Ascending aorta (tissue), 2 donors: ENCODE measurements at regions not wholly inside any gene's neighbourhood (a gene's known extent, or its start where the extent isn't known, plus 50 kb on each side); places are given as distances from the start of the nearest gene placed in this dataset.
A peak's percentile ranks its signal among the peaks of the same experiment; 100 is the strongest.
"Not testable (repeated sequence)": the region's sequence is repeated elsewhere in the genome, so short reads cannot be mapped to it uniquely, and the experiment has no call there.

Source experiments
- DNase-seq, 2 donors: peaks; one replicate each; pipeline ENCODE4 v3.0.0-alpha.2; 2019; ENCODE audit warnings: low spot score in 2 of 2
- H3K27ac ChIP-seq, 2 donors: fragments of 200-600 bp; sonication (generic); one replicate each; pipeline ENCODE4 v1.5.1; 2016 to 2017; ENCODE audit warnings: mild to moderate bottlenecking in 1 of 2
- H3K27me3 ChIP-seq: fragments of 200-600 bp; sonication (generic); one replicate; pipeline ENCODE4 v1.5.1; 2017
- H3K36me3 ChIP-seq, 2 donors: fragments of 200-600 bp; sonication (generic); one replicate each; pipeline ENCODE4 v1.5.1; 2016
- H3K4me1 ChIP-seq, 2 donors: fragments of 200-600 bp; sonication (generic); one replicate each; pipeline ENCODE4 v1.5.1; 2016 to 2017; ENCODE audit warnings: mild to moderate bottlenecking in 1 of 2
- H3K4me3 ChIP-seq, 2 donors: fragments of 200-600 bp; sonication (generic); one replicate each; pipeline ENCODE4 v1.5.1; 2016 to 2017; ENCODE audit warnings: mild to moderate bottlenecking in 1 of 2
- H3K9me3 ChIP-seq, 2 donors: fragments of 200-600 bp; sonication (generic); one replicate each; pipeline ENCODE4 v1.5.1; 2016
- intact Hi-C: fragments of 100-400 bp; cut with DNase I; formaldehyde crosslinking; loops from one replicate; pipeline ENCODE4 v1.15.1; 2023
- TF ChIP-seq, protein P1 (sequence below), 3 experiments: fragments of 200-600 bp in 2 of 3; fragments of 450-650 bp in 1 of 3; sonication (generic) in 2 of 3; IDR thresholded peaks; one replicate each; pipeline ENCODE4 v1.5.1; 2016 to 2019; ENCODE audit warnings: antibody characterized with exemption in 3 of 3, mild to moderate bottlenecking in 1 of 3, moderate library complexity in 1 of 3

DNA sequence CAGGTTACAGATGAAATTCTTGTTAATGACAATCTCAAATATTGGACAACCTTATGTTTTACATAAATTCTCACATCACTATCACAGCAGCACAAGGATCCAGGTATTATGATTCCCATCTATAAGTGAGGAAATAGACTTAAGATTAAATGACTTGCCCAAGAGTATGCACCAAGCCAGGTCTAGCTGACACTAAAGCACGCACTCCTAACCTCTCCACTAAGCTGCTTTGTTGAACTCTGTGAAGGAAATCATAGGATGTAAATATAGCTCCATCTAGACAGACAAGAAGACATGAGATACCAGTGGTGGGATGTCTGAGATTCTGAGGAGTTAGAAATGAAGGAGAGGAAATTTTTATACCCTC lies 87.9 kb downstream of the PHLDA1 start:
- TF ChIP-seq, protein P1, sequence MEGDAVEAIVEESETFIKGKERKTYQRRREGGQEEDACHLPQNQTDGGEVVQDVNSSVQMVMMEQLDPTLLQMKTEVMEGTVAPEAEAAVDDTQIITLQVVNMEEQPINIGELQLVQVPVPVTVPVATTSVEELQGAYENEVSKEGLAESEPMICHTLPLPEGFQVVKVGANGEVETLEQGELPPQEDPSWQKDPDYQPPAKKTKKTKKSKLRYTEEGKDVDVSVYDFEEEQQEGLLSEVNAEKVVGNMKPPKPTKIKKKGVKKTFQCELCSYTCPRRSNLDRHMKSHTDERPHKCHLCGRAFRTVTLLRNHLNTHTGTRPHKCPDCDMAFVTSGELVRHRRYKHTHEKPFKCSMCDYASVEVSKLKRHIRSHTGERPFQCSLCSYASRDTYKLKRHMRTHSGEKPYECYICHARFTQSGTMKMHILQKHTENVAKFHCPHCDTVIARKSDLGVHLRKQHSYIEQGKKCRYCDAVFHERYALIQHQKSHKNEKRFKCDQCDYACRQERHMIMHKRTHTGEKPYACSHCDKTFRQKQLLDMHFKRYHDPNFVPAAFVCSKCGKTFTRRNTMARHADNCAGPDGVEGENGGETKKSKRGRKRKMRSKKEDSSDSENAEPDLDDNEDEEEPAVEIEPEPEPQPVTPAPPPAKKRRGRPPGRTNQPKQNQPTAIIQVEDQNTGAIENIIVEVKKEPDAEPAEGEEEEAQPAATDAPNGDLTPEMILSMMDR (IDR thresholded peaks at IDR 0.05), result no peak

DNA sequence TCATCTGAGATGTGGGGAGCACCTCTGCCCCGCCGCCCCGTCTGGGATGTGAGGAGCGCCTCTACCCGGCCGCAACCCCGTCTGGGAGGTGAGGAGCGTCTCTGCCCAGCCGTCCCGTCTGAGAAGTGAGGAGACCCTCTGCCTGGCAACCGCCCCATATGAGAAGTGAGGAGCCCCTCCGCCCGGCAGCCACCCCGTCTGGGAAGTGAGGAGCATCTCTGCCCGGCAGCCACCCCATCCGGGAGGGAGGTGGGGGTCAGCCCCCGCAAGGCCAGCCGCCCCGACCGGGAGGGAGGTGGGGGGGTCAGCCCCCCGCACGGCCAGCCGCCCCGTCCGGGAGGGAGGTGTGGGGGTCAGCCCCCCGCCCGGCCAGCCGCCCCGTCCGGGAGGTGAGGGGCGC lies 89.9 kb downstream of the PHLDA1 start:
- not testable (repeated sequence) for H3K4me1 ChIP-seq

More for the DNA sequence above, 87.9 kb downstream of the PHLDA1 start:
- H3K27ac ChIP-seq, result peak overlapping the region; percentile 77 to 81
- no peaks in the 10 kb centered on the region for H3K9me3 ChIP-seq
- H3K27me3 ChIP-seq, result no peaks in the 10 kb centered on the region
- H3K36me3 ChIP-seq, result no peaks in the 10 kb centered on the region
- peaks cover 3 to 10% of the 10 kb centered on the region in 2 donors for H3K4me1 ChIP-seq
- H3K4me3 ChIP-seq, result no peak overlapping the region
- no peak for DNase-seq
- intact Hi-C loops, result loop anchor here (2.0 kb wide), 1 partner anchor 35 kb away; no protein-coding TSS in a partner anchor

DNA sequence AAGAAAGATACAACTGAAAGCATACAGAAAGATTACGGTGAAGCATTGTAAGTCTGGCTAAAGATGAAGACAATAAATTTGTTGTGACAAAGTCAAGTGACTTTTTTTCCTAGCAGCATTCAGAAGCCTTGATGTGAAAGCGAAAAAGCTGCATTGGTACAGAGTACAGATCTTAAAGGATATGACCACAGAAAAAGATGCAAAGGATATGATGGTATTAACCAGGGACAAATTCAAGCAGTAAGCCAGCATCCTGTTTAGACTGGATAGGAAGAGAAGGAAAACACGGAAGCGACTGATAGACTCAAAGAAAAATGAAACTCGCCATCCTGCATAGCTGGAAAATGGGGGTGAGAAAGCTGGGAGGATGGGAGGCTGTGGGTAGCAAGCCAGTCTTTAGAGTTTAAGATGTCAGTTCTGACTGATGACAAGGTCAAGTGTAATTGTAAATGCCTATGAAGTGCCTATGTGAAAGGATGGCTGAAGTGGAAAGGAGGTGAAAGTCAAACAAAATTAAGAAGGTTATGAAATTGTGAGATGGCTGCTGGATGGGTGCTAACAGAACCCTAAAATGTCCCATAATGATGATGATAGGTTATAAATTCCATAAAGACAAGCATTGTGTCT lies 92.4 kb downstream of the PHLDA1 start:
- no peaks in the 10 kb centered on the region for H3K9me3 ChIP-seq
- DNase-seq, result no peak

More for the DNA sequence above, 89.9 kb downstream of the PHLDA1 start:
- H3K4me3 ChIP-seq, intact Hi-C loops, DNase-seq, H3K27me3 ChIP-seq, H3K9me3 ChIP-seq, H3K36me3 ChIP-seq, H3K27ac ChIP-seq: not testable (repeated sequence)

DNA sequence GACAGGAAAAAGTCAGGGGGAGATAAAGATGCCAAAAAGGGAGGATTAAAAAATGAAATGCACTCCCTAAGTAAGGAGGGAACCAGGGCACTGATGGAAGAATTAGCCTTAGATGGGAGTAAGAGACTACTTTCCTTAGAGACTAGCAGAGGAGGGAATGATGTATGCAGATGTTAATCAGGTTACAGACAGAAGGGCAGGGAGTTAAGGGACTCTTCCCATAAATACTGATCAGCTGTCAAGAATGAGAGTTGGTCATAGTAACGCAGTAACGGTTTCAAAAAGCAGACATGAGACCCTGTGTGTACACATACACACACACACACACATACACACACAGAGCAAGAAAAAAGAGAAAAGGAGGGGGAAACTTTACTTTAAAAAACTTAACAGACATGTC lies 93.4 kb downstream of the PHLDA1 start:
- peaks cover 0 to 5% of the 10 kb centered on the region in 2 donors for H3K4me1 ChIP-seq
- no peaks in the 10 kb centered on the region for H3K36me3 ChIP-seq
- H3K27me3 ChIP-seq, result no peaks in the 10 kb centered on the region
- H3K27ac ChIP-seq, result no peak overlapping the region
- H3K9me3 ChIP-seq, result no peaks in the 10 kb centered on the region
- no peak overlapping the region for H3K4me3 ChIP-seq
- no peak for DNase-seq
- intact Hi-C loops, result loop anchor here (5.0 kb wide), 1 partner anchor 94 kb away; the partner anchor contains the start of gene PHLDA1
- TF ChIP-seq, protein P1 (IDR thresholded peaks at IDR 0.05), result no peak

More for the DNA sequence above, 92.4 kb downstream of the PHLDA1 start:
- TF ChIP-seq, protein P1 (IDR thresholded peaks at IDR 0.05), result no peak
- H3K4me1 ChIP-seq, result peaks cover 3 to 7% of the 10 kb centered on the region in 2 donors
- H3K4me3 ChIP-seq, result no peak overlapping the region
- H3K36me3 ChIP-seq, result no peaks in the 10 kb centered on the region
- intact Hi-C loops, result loop anchor here (5.0 kb wide), 1 partner anchor 93 kb away; the partner anchor contains the start of gene PHLDA1
- no peaks in the 10 kb centered on the region for H3K27me3 ChIP-seq
- no peak overlapping the region for H3K27ac ChIP-seq

DNA sequence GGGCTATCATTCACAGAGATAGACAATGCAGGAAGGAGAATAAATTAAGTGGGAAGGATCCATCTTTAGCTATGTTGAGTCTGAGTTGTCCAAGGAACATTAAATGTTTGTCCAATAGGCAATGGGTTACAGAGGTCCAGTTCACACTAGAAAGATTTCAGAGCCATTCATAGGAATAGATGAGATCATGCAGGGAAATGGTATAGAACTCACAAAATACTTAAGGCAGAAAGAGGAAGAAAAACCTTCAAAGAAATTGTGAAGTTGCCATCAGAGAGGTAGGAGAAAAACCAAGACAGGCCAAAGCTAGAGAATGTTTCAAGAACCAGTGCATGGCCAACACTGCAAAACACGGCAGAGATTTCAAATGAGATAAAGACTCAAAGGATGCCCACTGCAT lies 94.1 kb downstream of the PHLDA1 start:
- intact Hi-C loops, result loop anchor here (5.0 kb wide), 1 partner anchor 95 kb away; the partner anchor contains the start of gene PHLDA1
- H3K9me3 ChIP-seq, result no peaks in the 10 kb centered on the region
- no peak overlapping the region for H3K27ac ChIP-seq
- H3K4me1 ChIP-seq, result peaks cover 0 to 5% of the 10 kb centered on the region in 2 donors
- TF ChIP-seq, protein P1 (IDR thresholded peaks at IDR 0.05), result no peak
- H3K36me3 ChIP-seq, result no peaks in the 10 kb centered on the region
- no peak for DNase-seq
- no peaks in the 10 kb centered on the region for H3K27me3 ChIP-seq
- H3K4me3 ChIP-seq, result no peak overlapping the region

DNA sequence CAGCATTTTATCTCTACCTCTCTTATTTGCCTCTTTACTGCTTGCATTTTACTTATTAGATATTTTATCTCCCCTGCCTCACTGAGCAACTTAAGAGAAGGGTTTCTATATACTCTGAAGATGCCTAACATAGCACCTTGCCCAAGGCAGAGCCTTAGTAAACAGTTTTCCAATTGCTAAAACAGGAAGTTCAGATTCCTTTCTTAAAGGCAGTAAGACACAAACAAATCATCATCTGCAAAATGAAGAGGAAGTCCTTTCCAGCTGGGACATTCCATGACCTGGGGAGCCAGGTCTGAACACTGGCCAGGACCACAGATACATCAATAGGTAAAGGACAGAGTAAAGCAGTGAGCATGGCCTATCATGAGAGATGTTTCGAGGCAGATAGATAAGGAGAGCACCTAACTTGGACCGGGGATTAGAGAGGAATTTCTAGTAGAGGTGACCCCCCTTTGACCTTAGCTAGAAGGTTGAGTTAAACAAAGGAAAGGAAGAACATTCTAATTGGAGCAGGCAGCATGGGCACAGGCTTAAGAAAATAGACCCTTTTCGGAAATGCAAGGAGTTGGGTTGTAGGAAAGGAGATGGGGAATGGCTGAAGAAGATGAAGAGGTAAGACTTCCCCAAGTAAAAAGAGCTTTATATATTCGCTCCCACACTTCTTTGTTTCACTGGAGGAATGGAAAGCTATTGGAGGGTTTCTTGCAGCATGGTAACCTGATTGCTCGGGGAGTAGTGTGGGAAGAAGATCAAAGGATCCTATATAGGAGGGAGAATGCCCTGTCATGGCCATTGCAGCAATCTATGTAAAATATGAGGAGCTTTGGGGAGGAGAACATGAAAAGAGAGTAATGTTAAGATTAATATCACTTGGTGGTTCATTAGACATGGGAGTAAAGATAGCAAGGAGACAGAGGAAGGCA lies 94.8 kb downstream of the PHLDA1 start:
- Histone ChIP-seq H3K4me3 (no peak overlapping the region), H3K4me1 (peaks cover 0 to 5% of the 10 kb centered on the region in 2 donors), H3K27ac (no peak overlapping the region), H3K9me3 (no peaks in the 10 kb centered on the region), H3K27me3 (no peaks in the 10 kb centered on the region), H3K36me3 (no peaks in the 10 kb centered on the region)
- TF ChIP-seq, protein P1 (IDR thresholded peaks at IDR 0.05), result no peak
- DNase-seq, result no peak
- intact Hi-C loops, result loop anchor here (5.0 kb wide), 1 partner anchor 96 kb away; the partner anchor contains the start of gene PHLDA1
